Duodenal mucosa (tissue), 2 donors: ENCODE measurements at regions not wholly inside any gene's neighbourhood (a gene's known extent, or its start where the extent isn't known, plus 50 kb on each side); places are given as distances from the start of the nearest gene placed in this dataset.

Experiments used
- H3K27ac ChIP-seq: one replicate; pipeline ENCODE4 v1.7.0; 2013; ENCODE audit warnings: low read depth, low read length
- H3K27me3 ChIP-seq, 2 donors: one replicate each; pipeline ENCODE4 v1.7.0; 2013; ENCODE audit warnings: low read length in 2 of 2, control low read depth in 1 of 2; ENCODE audit not compliant: insufficient read depth in 2 of 2, control insufficient read depth in 1 of 2
- H3K36me3 ChIP-seq, 2 donors: one replicate each; pipeline ENCODE4 v1.7.0; 2013; ENCODE audit warnings: low read length in 2 of 2, control low read depth in 1 of 2; ENCODE audit not compliant: insufficient read depth in 2 of 2, control insufficient read depth in 1 of 2
- H3K4me1 ChIP-seq, 2 donors: one replicate each; pipeline ENCODE4 v1.7.0; 2013; ENCODE audit warnings: low read length in 2 of 2, control low read depth in 1 of 2; ENCODE audit not compliant: insufficient read depth in 2 of 2, control insufficient read depth in 1 of 2
- H3K4me3 ChIP-seq, 2 donors: one replicate each; pipeline ENCODE4 v1.7.0; 2013; ENCODE audit warnings: low read length in 2 of 2, low read depth in 1 of 2
- H3K9ac ChIP-seq, 2 donors: one replicate each; pipeline ENCODE4 v1.7.0; 2013; ENCODE audit warnings: low read length in 2 of 2, low read depth in 1 of 2
- H3K9me3 ChIP-seq, 2 donors: one replicate each; pipeline ENCODE4 v1.7.0; 2013; ENCODE audit warnings: low read length in 2 of 2, control low read depth in 1 of 2; ENCODE audit not compliant: control insufficient read depth in 1 of 2

DNA sequence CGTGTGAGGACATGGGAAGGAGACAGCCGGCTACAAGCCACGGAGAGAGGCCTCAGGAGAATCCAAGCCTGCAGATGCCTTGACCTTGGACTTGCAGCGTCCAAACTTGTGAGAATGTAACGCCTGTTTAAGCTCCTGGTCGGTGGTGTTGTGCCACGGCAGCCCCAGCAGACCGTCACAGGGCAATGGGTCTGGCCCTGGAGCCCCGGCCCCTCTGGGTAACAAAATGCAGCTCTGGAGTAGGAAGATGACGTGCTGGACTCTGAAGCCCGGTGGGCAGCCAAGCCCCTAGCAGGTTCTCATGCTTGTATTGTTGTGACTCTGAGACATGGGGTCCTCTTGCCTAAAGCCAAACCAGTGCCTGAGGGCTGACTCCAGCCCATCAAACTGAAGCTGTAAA, 174.7 kb downstream of the IRX2 start:
- Histone ChIP-seq H3K9me3 (no peaks in the 10 kb centered on the region), H3K27me3 (no peaks in the 10 kb centered on the region), H3K9ac (no peak overlapping the region), H3K4me3 (no peak overlapping the region), H3K36me3 (no peaks in the 10 kb centered on the region), H3K27ac (no peak overlapping the region), H3K4me1 (no peaks in the 10 kb centered on the region)

DNA sequence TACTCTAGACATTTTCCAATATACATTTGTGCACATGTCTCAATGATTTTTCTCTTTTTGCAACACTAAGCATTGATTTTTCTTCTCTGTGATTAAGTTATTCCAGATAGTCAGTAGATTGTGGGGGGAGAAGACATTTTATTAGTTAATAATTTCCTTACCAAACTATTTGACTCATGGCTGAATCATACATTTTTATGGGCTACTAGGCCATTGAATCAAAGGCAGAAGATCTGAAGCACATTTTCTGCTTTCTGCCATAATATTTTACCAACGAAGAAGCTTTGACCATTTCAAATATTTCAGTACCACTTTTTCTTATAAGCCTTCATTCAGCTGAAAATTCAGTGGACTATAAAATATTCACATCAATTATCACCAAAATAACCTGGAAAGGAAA, 175.6 kb downstream of the IRX2 start:
- H3K36me3 ChIP-seq, result no peaks in the 10 kb centered on the region
- no peak overlapping the region for H3K27ac ChIP-seq
- no peak overlapping the region for H3K9ac ChIP-seq
- H3K4me3 ChIP-seq, result no peak overlapping the region
- no peaks in the 10 kb centered on the region for H3K27me3 ChIP-seq
- H3K9me3 ChIP-seq, result no peaks in the 10 kb centered on the region
- no peaks in the 10 kb centered on the region for H3K4me1 ChIP-seq

GRCh38 chr5:2575292-2575691, 176.2 kb downstream of the IRX2 start:
- Histone ChIP-seq H3K27ac (no peak overlapping the region), H3K27me3 (no peaks in the 10 kb centered on the region), H3K4me1 (no peaks in the 10 kb centered on the region), H3K36me3 (no peaks in the 10 kb centered on the region), H3K9me3 (no peaks in the 10 kb centered on the region), H3K4me3 (no peak overlapping the region), H3K9ac (no peak overlapping the region)

DNA sequence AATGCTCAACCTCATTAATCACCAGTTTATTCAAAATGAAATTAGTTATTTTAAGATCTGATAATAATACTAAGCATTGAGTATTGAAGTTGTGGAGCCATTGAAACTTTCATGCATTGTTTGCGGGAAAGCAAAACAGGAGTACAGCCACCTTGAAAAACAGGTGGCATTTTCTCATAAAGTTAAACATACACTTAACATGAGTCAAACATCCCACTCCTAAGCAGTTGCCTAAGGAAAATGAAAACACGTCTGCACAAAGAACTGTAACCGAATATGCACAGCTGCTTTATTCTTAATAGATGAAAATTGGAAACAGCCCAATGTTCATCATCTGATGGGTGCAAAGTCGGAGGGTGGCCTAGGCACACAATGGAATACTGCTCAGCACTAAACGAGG, 177.3 kb downstream of the IRX2 start:
- Histone ChIP-seq H3K27me3 (no peaks in the 10 kb centered on the region), H3K36me3 (no peaks in the 10 kb centered on the region), H3K4me3 (no peak overlapping the region), H3K4me1 (no peaks in the 10 kb centered on the region), H3K9ac (no peak overlapping the region), H3K27ac (no peak overlapping the region), H3K9me3 (no peaks in the 10 kb centered on the region)

DNA sequence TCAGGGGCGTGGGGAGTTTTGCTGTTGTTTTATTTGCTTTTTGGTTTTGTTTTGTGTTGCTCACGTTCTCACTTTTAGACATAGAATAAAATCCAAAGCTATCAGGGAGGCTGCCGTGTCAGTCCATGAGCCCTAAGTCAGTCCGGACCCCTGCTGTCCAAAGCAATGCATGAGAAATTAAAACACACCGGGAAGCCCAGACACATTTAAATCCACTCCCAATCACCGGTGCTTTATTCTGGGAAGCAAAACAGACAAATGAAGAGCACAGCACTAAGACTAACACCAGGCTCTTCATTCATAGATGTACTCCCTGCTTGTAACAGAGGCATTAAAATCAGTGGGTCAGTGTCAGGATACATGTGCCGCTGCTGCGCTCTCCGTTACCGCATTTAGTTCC, 180.9 kb downstream of the IRX2 start:
- H3K36me3 ChIP-seq, result no peaks in the 10 kb centered on the region
- no peak overlapping the region for H3K4me3 ChIP-seq
- no peak overlapping the region for H3K27ac ChIP-seq
- H3K9me3 ChIP-seq, result no peaks in the 10 kb centered on the region
- H3K4me1 ChIP-seq, result no peaks in the 10 kb centered on the region
- no peaks in the 10 kb centered on the region for H3K27me3 ChIP-seq
- no peak overlapping the region for H3K9ac ChIP-seq

GRCh38 chr5:2569774-2570542, 181.5 kb downstream of the IRX2 start:
- no peaks in the 10 kb centered on the region for H3K36me3 ChIP-seq
- no peaks in the 10 kb centered on the region for H3K27me3 ChIP-seq
- H3K9ac ChIP-seq, result no peak overlapping the region
- H3K4me3 ChIP-seq, result no peak overlapping the region
- H3K9me3 ChIP-seq, result no peaks in the 10 kb centered on the region
- H3K4me1 ChIP-seq, result no peaks in the 10 kb centered on the region
- H3K27ac ChIP-seq, result no peak overlapping the region

DNA sequence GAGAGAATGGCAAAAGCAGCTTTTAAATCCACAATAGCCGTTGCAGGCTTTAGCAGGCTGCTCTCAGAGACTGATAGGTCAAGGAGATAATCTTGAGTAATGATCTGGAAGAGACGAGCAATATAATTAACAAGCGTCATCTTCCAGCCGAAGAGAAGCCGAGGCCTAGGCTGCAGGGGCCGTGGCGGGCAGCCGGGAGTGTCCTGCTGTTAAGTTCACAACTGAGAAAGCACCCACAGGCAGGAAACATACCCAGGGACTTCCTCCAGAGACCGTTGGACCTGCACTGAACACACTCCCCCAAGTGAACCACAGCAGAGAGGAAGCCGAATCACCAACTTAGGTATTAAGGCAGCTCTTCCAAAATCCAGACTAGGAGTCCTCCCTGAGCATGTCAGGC, 182.3 kb downstream of the IRX2 start:
- no peaks in the 10 kb centered on the region for H3K4me1 ChIP-seq
- no peak overlapping the region for H3K4me3 ChIP-seq
- no peak overlapping the region for H3K9ac ChIP-seq
- H3K36me3 ChIP-seq, result no peaks in the 10 kb centered on the region
- H3K27me3 ChIP-seq, result no peaks in the 10 kb centered on the region
- no peaks in the 10 kb centered on the region for H3K9me3 ChIP-seq
- H3K27ac ChIP-seq, result no peak overlapping the region

- H3K9me3 ChIP-seq, result peaks cover 0 to 8% of the 10 kb centered on the region in 2 donors
- no peak overlapping the region for H3K9ac ChIP-seq
- no peaks in the 10 kb centered on the region for H3K36me3 ChIP-seq
- no peak overlapping the region for H3K27ac ChIP-seq
- H3K27me3 ChIP-seq, result no peaks in the 10 kb centered on the region
- no peak overlapping the region for H3K4me3 ChIP-seq
- no peaks in the 10 kb centered on the region for H3K4me1 ChIP-seq
Measured at GRCh38 chr5:2566284-2566683, 185.2 kb downstream of the IRX2 start.

- Histone ChIP-seq H3K9ac (no peak overlapping the region), H3K27me3 (no peaks in the 10 kb centered on the region), H3K9me3 (peaks cover 0 to 8% of the 10 kb centered on the region in 2 donors), H3K36me3 (no peaks in the 10 kb centered on the region), H3K4me3 (no peak overlapping the region), H3K4me1 (no peaks in the 10 kb centered on the region), H3K27ac (no peak overlapping the region)
Measured at GRCh38 chr5:2565147-2565546, 186.3 kb downstream of the IRX2 start.

DNA sequence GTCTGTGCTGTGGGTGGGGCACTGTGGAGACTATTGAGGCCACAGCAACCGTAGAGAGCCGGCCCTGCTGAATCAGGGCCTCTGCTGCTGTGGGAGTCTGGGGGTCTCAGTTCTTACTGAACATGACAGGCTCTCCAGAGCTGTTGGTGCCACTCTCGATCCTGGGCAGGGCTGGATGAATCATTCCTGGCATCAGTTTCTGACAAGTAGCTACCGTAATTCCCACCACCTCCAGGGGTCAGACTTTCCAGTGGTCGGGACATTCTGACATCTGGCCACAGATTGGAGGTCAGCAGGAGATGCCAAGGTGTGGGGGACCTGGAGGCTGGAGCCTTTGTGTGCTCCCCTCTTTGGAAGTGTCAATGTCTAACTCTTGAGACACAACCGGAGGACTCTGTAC, 188.4 kb downstream of the IRX2 start:
- Histone ChIP-seq H3K27me3 (no peaks in the 10 kb centered on the region), H3K27ac (no peak overlapping the region), H3K4me3 (no peak overlapping the region), H3K9me3 (peaks cover 0 to 8% of the 10 kb centered on the region in 2 donors), H3K36me3 (no peaks in the 10 kb centered on the region), H3K9ac (no peak overlapping the region), H3K4me1 (no peaks in the 10 kb centered on the region)
